H1 (cell line): ENCODE measurements at regions not wholly inside any gene's neighbourhood (a gene's known extent, or its start where the extent isn't known, plus 50 kb on each side); places are given as distances from the start of the nearest gene placed in this dataset.
"Not testable (repeated sequence)": the region's sequence is repeated elsewhere in the genome, so short reads cannot be mapped to it uniquely, and the experiment has no call there.

Experiments
- EZH2 ChIP-seq: fragments of 200-600 bp; sonication (generic); IDR thresholded peaks from 2 replicates; pipeline ENCODE4 v1.7.1; 2012; ENCODE audit warnings: low read depth, mild to moderate bottlenecking, moderate library complexity, low read length, inconsistent platforms; ENCODE audit not compliant: severe bottlenecking
- USF2 ChIP-seq: IDR thresholded peaks from 2 replicates; pipeline ENCODE4 v1.6.1; 2011; ENCODE audit warnings: low read length, improper control_type of control experiment

- TF ChIP-seq EZH2, USF2: not testable (repeated sequence)
These were observed 89.0 kb upstream of the NOTCH2NLA start for GRCh38 chr1:146317785-146318184.
